HG03280 (cell line): ENCODE measurements at regions not wholly inside any gene's neighbourhood (a gene's known extent, or its start where the extent isn't known, plus 50 kb on each side); places are given as distances from the start of the nearest gene placed in this dataset.

ENCODE experiments used
- ATAC-seq: cut with Tn5 transposase; IDR thresholded peaks from one replicate; pipeline ENCODE4 v1.9.1; 2021; ENCODE audit warnings: mild to moderate bottlenecking, moderate library complexity; ENCODE audit not compliant: unreplicated experiment

GRCh38 chr3:135848051-135848450 is 117.5 kb upstream of the PPP2R3A start:
- no peak for ATAC-seq

GRCh38 chr3:135849827-135850226 is 115.7 kb upstream of the PPP2R3A start:
- no peak for ATAC-seq

- no peak for ATAC-seq
Measured at GRCh38 chr3:135851201-135852081, 114.1 kb upstream of the PPP2R3A start.

GRCh38 chr3:135853981-135854380 is 111.5 kb upstream of the PPP2R3A start:
- ATAC-seq, result no peak

DNA sequence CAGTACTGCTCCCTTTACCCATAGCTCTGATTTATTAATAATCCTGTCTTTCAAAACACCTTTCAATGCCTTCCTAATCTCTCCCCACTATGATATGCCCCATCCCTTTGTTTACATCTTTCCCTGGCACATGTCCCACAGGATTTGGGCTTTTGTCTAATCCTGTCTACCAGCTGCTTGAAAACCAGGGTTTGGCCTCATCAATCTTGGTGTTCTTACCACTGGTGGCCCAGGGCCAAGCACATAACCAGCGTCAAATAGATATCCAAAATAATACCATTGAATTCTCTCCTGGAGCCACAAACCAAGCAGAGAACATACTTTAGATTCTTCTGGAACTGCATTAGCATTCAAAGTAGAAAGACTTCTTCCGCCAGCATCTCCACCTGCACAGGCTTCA is 104.8 kb upstream of the PPP2R3A start:
- ATAC-seq, result no peak

- ATAC-seq, result no peak
Measured at GRCh38 chr3:135862361-135862760, 103.2 kb upstream of the PPP2R3A start.

DNA sequence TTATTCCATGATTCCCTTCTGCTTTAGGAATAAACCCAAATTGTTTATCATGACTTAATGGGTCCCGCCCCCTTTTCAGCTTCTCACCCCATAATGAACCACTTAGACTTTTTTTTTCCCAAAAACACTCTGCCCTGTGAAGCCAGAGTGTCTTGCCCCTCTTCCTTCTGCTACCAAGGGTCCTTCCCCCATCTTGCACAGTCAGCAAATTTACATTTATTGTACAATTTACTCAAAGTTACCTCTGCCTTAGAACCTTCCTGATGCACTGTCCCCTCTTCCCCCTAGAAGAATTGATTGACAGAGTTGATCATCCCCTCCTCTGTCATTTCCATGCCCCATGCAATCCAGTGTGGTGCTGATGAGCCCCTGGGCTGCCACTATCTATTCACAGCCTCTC is 101.5 kb upstream of the PPP2R3A start:
- no peak for ATAC-seq

- no peak for ATAC-seq
Measured at GRCh38 chr3:135865085-135865484, 100.4 kb upstream of the PPP2R3A start.

GRCh38 chr3:135865553-135865952 is 100.0 kb upstream of the PPP2R3A start:
- ATAC-seq, result no peak

GRCh38 chr3:135867911-135868310 is 97.6 kb upstream of the PPP2R3A start:
- ATAC-seq, result no peak

- no peak for ATAC-seq
Measured at GRCh38 chr3:135868801-135869200, 96.7 kb upstream of the PPP2R3A start.

DNA sequence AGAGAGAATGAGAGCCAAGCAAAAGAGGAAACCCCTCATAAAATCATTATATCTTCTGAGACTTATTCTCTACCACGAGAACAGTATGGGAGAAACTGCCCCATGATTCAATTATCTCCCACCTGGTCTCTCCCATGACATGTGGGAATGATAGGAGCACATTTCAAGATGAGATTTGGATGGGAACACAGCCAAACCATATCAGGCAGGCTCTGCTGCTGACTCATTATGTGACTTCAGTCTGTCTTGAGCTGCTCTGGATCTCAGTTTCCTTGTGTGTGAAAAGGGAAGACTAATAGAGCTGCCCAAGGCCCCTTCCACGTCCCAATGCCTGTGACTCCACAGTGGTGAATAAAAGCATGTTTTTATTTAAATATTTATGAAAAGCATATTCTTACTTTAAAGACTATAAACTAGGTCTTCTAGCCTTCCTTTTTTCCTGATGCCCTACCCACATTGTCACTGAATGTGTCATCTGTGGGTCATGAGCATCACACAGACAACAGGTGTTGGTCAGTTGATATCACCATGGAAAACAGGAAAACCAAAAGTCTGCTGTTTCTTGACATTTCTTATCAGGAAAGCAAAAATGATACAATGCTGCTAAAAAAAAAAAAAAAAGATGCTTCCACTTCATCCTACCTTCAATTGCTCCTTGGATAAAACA is 96.0 kb upstream of the PPP2R3A start:
- ATAC-seq, result no peak

- ATAC-seq, result no peak
Measured at GRCh38 chr3:135871311-135871710, 94.2 kb upstream of the PPP2R3A start.

DNA sequence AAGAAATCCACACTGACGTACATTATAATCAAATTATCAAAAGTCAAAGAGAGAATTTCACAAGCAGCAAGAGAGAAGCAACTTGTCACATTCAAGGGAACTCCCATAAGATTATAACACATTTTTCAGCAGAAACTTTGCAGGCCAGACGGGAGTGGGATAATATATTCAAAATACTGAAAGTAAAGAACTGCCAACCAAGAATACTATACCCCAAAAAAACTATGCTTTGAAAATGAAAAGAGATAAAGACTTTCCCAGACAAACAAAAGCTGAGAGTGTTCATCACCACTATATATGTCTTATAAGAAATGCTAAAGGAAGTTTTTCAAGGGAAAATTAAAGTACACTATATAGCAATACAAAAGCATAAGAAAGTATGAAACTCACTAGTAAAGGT is 91.5 kb upstream of the PPP2R3A start:
- no peak for ATAC-seq

- no peak for ATAC-seq
Measured at GRCh38 chr3:135878501-135878900, 87.0 kb upstream of the PPP2R3A start.

- no peak for ATAC-seq
Measured at GRCh38 chr3:135885885-135886284, 79.6 kb upstream of the PPP2R3A start.

GRCh38 chr3:135887220-135887619 is 78.3 kb upstream of the PPP2R3A start:
- no peak for ATAC-seq

- ATAC-seq, result no peak
Measured at GRCh38 chr3:135889443-135889842, 76.1 kb upstream of the PPP2R3A start.

GRCh38 chr3:135891121-135891520 is 74.4 kb upstream of the PPP2R3A start:
- no peak for ATAC-seq

DNA sequence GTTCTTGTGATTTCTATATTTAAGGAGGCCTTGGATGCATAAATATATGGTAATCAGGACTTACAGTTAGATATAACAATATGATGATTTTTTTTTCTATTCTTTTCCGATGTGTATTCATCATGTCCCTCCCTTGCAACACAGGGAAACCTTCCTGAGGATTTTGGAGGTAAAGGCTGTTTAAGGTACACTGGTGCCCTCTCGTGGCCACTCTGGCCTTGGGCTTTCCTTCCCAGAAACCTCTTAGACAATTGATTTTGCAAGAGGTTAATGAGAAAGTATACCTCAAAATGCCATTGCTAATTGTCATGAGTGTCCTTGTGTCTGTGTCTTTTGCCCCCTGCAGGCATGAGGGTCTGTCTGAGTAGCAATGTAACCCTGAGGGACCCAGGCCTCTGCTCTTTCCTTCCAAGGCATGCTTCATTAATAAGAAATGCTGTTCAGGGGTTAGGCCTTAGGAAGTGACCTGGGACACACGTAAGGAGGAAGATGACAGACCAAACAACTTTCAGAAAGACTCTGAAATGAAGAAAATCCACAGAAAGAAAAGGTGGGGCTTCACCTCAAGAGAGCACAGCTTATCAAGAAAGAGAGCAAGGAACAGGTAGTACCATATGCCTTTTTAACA is 70.3 kb upstream of the PPP2R3A start:
- ATAC-seq, result no peak

GRCh38 chr3:135895734-135896121 is 69.8 kb upstream of the PPP2R3A start:
- no peak for ATAC-seq

GRCh38 chr3:135896613-135897012 is 68.9 kb upstream of the PPP2R3A start:
- no peak for ATAC-seq
